HG02938 (cell line): ENCODE measurements at regions not wholly inside any gene's neighbourhood (a gene's known extent, or its start where the extent isn't known, plus 50 kb on each side); places are given as distances from the start of the nearest gene placed in this dataset.
"Not testable (repeated sequence)": the region's sequence is repeated elsewhere in the genome, so short reads cannot be mapped to it uniquely, and the experiment has no call there.

Experiments
- ATAC-seq: cut with Tn5 transposase; IDR thresholded peaks from one replicate; pipeline ENCODE4 v1.9.1; 2021; ENCODE audit warnings: mild to moderate bottlenecking, moderate library complexity; ENCODE audit not compliant: unreplicated experiment

GRCh38 chr13:22940736-22941135 lies 240.0 kb upstream of the SGCG start:
- no peak for ATAC-seq

GRCh38 chr13:22941495-22941894 lies 239.3 kb upstream of the SGCG start:
- ATAC-seq: not testable (repeated sequence)

GRCh38 chr13:22942831-22943230 lies 237.9 kb upstream of the SGCG start:
- ATAC-seq: not testable (repeated sequence)

GRCh38 chr13:22944378-22944777 lies 236.4 kb upstream of the SGCG start:
- no peak for ATAC-seq

GRCh38 chr13:22945321-22946226 lies 235.2 kb upstream of the SGCG start:
- no peak for ATAC-seq

- ATAC-seq: no peak
Observed at GRCh38 chr13:22948421-22948820, 232.4 kb upstream of the SGCG start.

GRCh38 chr13:22952018-22952417 lies 228.8 kb upstream of the SGCG start:
- ATAC-seq: not testable (repeated sequence)

- ATAC-seq: not testable (repeated sequence)
Observed at GRCh38 chr13:22955147-22955546, 225.6 kb upstream of the SGCG start.

- not testable (repeated sequence) for ATAC-seq
Observed at GRCh38 chr13:22956456-22957115, 224.2 kb upstream of the SGCG start.

GRCh38 chr13:22959859-22960258 lies 220.9 kb upstream of the SGCG start:
- not testable (repeated sequence) for ATAC-seq

- no peak for ATAC-seq
Observed at GRCh38 chr13:22960827-22961226, 220.0 kb upstream of the SGCG start.

GRCh38 chr13:22961342-22961741 lies 219.4 kb upstream of the SGCG start:
- ATAC-seq: not testable (repeated sequence)

- ATAC-seq: no peak
Observed at GRCh38 chr13:22961835-22962537, 218.8 kb upstream of the SGCG start.

GRCh38 chr13:22963384-22964053 lies 217.3 kb upstream of the SGCG start:
- ATAC-seq: not testable (repeated sequence)

- ATAC-seq: no peak
Observed at GRCh38 chr13:22964245-22964966, 216.4 kb upstream of the SGCG start.

- not testable (repeated sequence) for ATAC-seq
Observed at GRCh38 chr13:22965011-22965857, 215.5 kb upstream of the SGCG start.

- not testable (repeated sequence) for ATAC-seq
Observed at GRCh38 chr13:22965858-22966239, 214.9 kb upstream of the SGCG start.

- ATAC-seq: not testable (repeated sequence)
Observed at GRCh38 chr13:22966753-22967152, 214.0 kb upstream of the SGCG start.

- no peak for ATAC-seq
Observed at GRCh38 chr13:22967669-22968068, 213.1 kb upstream of the SGCG start.
